ENCODE measurements at regions not wholly inside any gene's neighbourhood (a gene's known extent, or its start where the extent isn't known, plus 50 kb on each side); places are given as distances from the start of the nearest gene placed in this dataset.

- Histone ChIP-seq H3K4me2 (ENCODE audit: insufficient read depth, low read length) (no peak overlapping the region), H3K9ac (replicated peaks; ENCODE audit: extremely low read depth, insufficient read depth, low read length) (no peak overlapping the region), H3K4me3 (replicated peaks in 1 of 3; ENCODE audit: insufficient read depth in 1 of 3, low read depth in 1 of 3, low read length in 3 of 3) (no peak overlapping the region), H4K20me1 (replicated peaks; ENCODE audit: control insufficient read depth, extremely low read depth, insufficient read depth, low read length) (no peaks in the 10 kb centered on the region), H3K79me2 (ENCODE audit: control insufficient read depth, insufficient read depth, low read length) (no peaks in the 10 kb centered on the region), H3K36me3 (ENCODE audit: control insufficient read depth in 2 of 2, extremely low read depth in 1 of 2, insufficient read depth in 2 of 2, low read length in 2 of 2) (no peaks in the 10 kb centered on the region), H3K27me3 (ENCODE audit: control insufficient read depth in 2 of 2, insufficient read depth in 2 of 2, low read length in 2 of 2) (no peaks in the 10 kb centered on the region), H3K4me1 (ENCODE audit: control insufficient read depth, extremely low read depth, insufficient read depth, low read length) (no peaks in the 10 kb centered on the region), H2AFZ (ENCODE audit: low read depth, low read length) (no peak overlapping the region), H3K9me3 (replicated peaks; ENCODE audit: control insufficient read depth, insufficient read depth, low read length) (no peaks in the 10 kb centered on the region), H3K9me1 (replicated peaks; ENCODE audit: control insufficient read depth, extremely low read depth, insufficient read depth, low read length) (no peaks in the 10 kb centered on the region), H3K27ac (ENCODE audit: insufficient read depth, low read depth, low read length) (no peak overlapping the region)
- intact Hi-C loops (cut with micrococcal nuclease) (no loop called here), dilution Hi-C loops (cut with MboI; ENCODE audit: extremely low pct_ligation_motif_present, low sequenced_read_pairs) (no loop called here)
- FAIRE-seq (no peak), DNase-seq (ENCODE audit: low read depth, low spot score) (no peak)
- CTCF ChIA-PET: no interaction called here
- no TSS peak for BruUV-seq (replicated peaks)
- POLR2A ChIA-PET: no interaction called here
- TF ChIP-seq FOS (IDR thresholded peaks at IDR 0.05; ENCODE audit: borderline replicate concordance, insufficient read depth, low read length): no peak
These were observed 217.3 kb upstream of the TENT5A start for GRCh38 chr6:81969814-81970213.

GRCh38 chr6:81969011-81969410 is 216.5 kb upstream of the TENT5A start:
- DNase-seq (ENCODE audit: low read depth, low spot score) (no peak), FAIRE-seq (no peak)
- POLR2A ChIA-PET: no interaction called here
- BruUV-seq (replicated peaks): no TSS peak
- no peaks in the 10 kb centered on the region for H3K9me3 ChIP-seq (replicated peaks; ENCODE audit: control insufficient read depth, insufficient read depth, low read length)
- no peaks in the 10 kb centered on the region for H3K27me3 ChIP-seq (ENCODE audit: control insufficient read depth in 2 of 2, insufficient read depth in 2 of 2, low read length in 2 of 2)
- H3K27ac ChIP-seq (ENCODE audit: insufficient read depth, low read depth, low read length): no peak overlapping the region
- H3K9ac ChIP-seq (replicated peaks; ENCODE audit: extremely low read depth, insufficient read depth, low read length): no peak overlapping the region
- H3K79me2 ChIP-seq (ENCODE audit: control insufficient read depth, insufficient read depth, low read length): no peaks in the 10 kb centered on the region
- H2AFZ ChIP-seq (ENCODE audit: low read depth, low read length): no peak overlapping the region
- dilution Hi-C loops (cut with MboI; ENCODE audit: extremely low pct_ligation_motif_present, low sequenced_read_pairs): no loop called here
- H3K4me1 ChIP-seq (ENCODE audit: control insufficient read depth, extremely low read depth, insufficient read depth, low read length): no peaks in the 10 kb centered on the region
- H3K9me1 ChIP-seq (replicated peaks; ENCODE audit: control insufficient read depth, extremely low read depth, insufficient read depth, low read length): no peaks in the 10 kb centered on the region
- H4K20me1 ChIP-seq (replicated peaks; ENCODE audit: control insufficient read depth, extremely low read depth, insufficient read depth, low read length): no peaks in the 10 kb centered on the region
- CTCF ChIA-PET: interaction anchor here (1.1 kb wide), 1 partner anchor 71 kb away, joined by 4 read pairs; no protein-coding TSS in a partner anchor
- no peaks in the 10 kb centered on the region for H3K36me3 ChIP-seq (ENCODE audit: control insufficient read depth in 2 of 2, extremely low read depth in 1 of 2, insufficient read depth in 2 of 2, low read length in 2 of 2)
- H3K4me3 ChIP-seq (replicated peaks in 1 of 3; ENCODE audit: insufficient read depth in 1 of 3, low read depth in 1 of 3, low read length in 3 of 3): no peak overlapping the region
- TF ChIP-seq POLR2AphosphoS5 (IDR thresholded peaks at IDR 0.05; ENCODE audit: insufficient read depth, low read depth, low read length) (no peak), CTCF (IDR thresholded peaks at IDR 0.05; ENCODE audit: extremely low read depth in 1 of 2, insufficient read depth in 1 of 2, low read depth in 1 of 2, low read length in 2 of 2) (no peak), POLR2A (IDR thresholded peaks at IDR 0.05; ENCODE audit: low read depth, low read length) (no peak), GATA2 (IDR thresholded peaks at IDR 0.05; ENCODE audit: insufficient read depth, insufficient read length, low read depth, low read length) (no peak), JUN (IDR thresholded peaks at IDR 0.05; ENCODE audit: borderline replicate concordance, insufficient read depth, insufficient read length, low read depth) (no peak), MAX (IDR thresholded peaks at IDR 0.05; ENCODE audit: insufficient read depth, insufficient read length) (no peak), MYC (IDR thresholded peaks at IDR 0.05; ENCODE audit: low read depth, low read length) (no peak), FOS (IDR thresholded peaks at IDR 0.05; ENCODE audit: borderline replicate concordance, insufficient read depth, low read length) (no peak)
- intact Hi-C loops (cut with micrococcal nuclease): no loop called here
- H3K4me2 ChIP-seq (ENCODE audit: insufficient read depth, low read length): no peak overlapping the region

All from endothelial cell of umbilical vein (primary cell).